Chondrocyte (in vitro differentiated cells): ENCODE measurements at regions not wholly inside any gene's neighbourhood (a gene's known extent, or its start where the extent isn't known, plus 50 kb on each side); places are given as distances from the start of the nearest gene placed in this dataset.

ENCODE experiments used
- DNase-seq: peaks from one replicate; pipeline ENCODE4 v3.0.0; 2021; ENCODE audit warnings: mixed read lengths, low spot score
- H3K27ac Mint-ChIP-seq: one replicate; pipeline ENCODE4 v1.8.0; 2021; ENCODE audit warnings: mild to moderate bottlenecking, moderate library complexity, mixed read lengths; ENCODE audit not compliant: unreplicated experiment
- H3K27me3 Mint-ChIP-seq: 2 replicates; pipeline ENCODE4 v1.8.0; 2021; ENCODE audit warnings: low read depth, mixed read lengths
- H3K36me3 Mint-ChIP-seq: 2 replicates; pipeline ENCODE4 v1.8.0; 2021; ENCODE audit warnings: low read depth, mixed read lengths
- H3K4me1 Mint-ChIP-seq: 2 replicates; pipeline ENCODE4 v1.8.0; 2021; ENCODE audit warnings: low read depth, mild to moderate bottlenecking, mixed read lengths
- H3K4me3 Mint-ChIP-seq: one replicate; pipeline ENCODE4 v1.8.0; 2021; ENCODE audit warnings: mild to moderate bottlenecking, moderate library complexity, mixed read lengths; ENCODE audit not compliant: unreplicated experiment
- H3K9me3 Mint-ChIP-seq: 2 replicates; pipeline ENCODE4 v1.8.0; 2021; ENCODE audit warnings: low read depth, mixed read lengths
- TF ChIP-seq, protein P1 (sequence below): fragments of 200-600 bp; sonication (generic); IDR thresholded peaks from 2 replicates; pipeline ENCODE4 v1.5.0; 2021; ENCODE audit warnings: antibody characterized with exemption, mild to moderate bottlenecking, moderate library complexity

DNA sequence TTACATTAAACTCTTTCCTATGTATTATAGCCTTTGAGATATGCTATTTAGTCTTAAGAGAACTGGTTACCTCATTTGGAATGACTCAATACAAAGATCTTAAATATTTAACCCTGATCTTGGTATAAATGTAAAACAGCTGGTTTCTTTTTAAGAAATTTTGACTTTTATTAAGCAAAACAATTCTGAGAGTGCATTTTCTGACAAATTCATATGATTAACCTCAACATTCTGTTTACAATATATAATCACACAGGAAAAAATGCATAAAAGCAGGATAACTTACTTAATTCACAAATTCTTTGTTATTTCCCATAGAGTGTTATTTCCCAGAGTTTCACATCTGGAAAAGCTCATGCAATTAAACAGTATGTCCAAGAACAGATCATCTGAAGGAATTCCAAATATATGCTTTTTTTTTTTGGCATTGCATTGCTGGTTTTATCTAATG is 400.4 kb upstream of the THBS1 start:
- H3K27me3 Mint-ChIP-seq = no peaks in the 10 kb centered on the region
- H3K4me1 Mint-ChIP-seq = peaks cover 39% of the 10 kb centered on the region
- TF ChIP-seq, protein P1, sequence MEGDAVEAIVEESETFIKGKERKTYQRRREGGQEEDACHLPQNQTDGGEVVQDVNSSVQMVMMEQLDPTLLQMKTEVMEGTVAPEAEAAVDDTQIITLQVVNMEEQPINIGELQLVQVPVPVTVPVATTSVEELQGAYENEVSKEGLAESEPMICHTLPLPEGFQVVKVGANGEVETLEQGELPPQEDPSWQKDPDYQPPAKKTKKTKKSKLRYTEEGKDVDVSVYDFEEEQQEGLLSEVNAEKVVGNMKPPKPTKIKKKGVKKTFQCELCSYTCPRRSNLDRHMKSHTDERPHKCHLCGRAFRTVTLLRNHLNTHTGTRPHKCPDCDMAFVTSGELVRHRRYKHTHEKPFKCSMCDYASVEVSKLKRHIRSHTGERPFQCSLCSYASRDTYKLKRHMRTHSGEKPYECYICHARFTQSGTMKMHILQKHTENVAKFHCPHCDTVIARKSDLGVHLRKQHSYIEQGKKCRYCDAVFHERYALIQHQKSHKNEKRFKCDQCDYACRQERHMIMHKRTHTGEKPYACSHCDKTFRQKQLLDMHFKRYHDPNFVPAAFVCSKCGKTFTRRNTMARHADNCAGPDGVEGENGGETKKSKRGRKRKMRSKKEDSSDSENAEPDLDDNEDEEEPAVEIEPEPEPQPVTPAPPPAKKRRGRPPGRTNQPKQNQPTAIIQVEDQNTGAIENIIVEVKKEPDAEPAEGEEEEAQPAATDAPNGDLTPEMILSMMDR = no peak
- H3K27ac Mint-ChIP-seq = peak overlapping the region; percentile 73
- no peaks in the 10 kb centered on the region for H3K9me3 Mint-ChIP-seq
- DNase-seq = no peak
- no peak overlapping the region for H3K4me3 Mint-ChIP-seq
- H3K36me3 Mint-ChIP-seq = no peaks in the 10 kb centered on the region

DNA sequence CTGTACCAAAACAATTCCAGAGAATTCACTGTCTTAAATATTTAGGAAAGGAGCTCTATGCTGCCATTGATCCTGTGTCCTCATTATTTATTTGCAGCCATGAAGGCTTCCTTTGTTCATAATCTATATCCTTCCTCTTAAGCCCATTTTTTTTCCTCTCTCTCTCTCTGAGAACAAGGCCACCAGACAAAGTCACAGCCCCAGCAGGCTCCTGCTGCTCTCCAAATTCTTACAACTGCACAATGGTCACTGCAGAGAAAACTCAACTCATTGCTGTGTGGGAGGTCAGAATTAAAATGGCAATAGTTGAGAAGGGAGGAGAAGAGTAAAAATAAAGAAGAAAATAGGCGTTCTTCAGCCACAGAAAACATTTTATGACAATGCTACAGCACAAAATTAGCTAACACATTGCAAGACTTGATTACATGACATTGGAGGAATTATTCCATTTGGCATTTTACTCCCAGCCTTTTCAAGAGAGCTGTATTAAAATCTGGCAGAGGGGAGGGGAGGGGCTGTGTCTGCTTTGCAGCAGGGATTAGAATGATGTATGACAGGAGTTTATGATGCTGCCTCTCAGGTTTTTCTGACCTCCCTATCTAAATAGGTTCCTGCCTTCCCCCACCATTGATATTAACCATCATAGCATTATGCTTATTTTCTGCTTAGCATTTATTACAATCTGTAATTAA is 399.7 kb upstream of the THBS1 start:
- TF ChIP-seq, protein P1 = no peak
- Mint-ChIP-seq H3K4me1 (peaks cover 39% of the 10 kb centered on the region), H3K4me3 (no peak overlapping the region), H3K36me3 (no peaks in the 10 kb centered on the region), H3K9me3 (no peaks in the 10 kb centered on the region), H3K27me3 (no peaks in the 10 kb centered on the region), H3K27ac (peak overlapping the region; percentile 73)
- DNase-seq = no peak

DNA sequence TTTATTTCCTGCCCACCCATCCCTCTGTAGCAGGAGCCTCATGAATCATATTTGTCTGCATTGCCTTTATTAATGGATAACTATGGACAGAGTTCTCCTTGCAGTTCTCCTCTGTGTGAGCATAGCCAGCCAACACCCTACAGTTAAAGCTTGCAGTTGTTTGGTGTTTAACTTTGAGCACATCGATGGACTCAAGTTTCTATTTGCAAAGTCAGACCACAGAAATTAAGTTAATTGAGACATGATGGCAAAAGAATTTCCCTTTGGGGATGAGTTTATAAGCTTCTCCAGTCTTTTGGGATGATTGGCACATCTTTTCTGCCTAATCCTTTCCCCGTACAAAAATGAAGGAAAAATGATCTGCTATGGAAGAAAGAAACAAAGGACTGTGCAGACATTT is 398.9 kb upstream of the THBS1 start:
- Mint-ChIP-seq H3K27ac (peak overlapping the region; percentile 73), H3K9me3 (no peaks in the 10 kb centered on the region), H3K36me3 (peaks cover 3% of the 10 kb centered on the region), H3K4me1 (peaks cover 39% of the 10 kb centered on the region), H3K27me3 (no peaks in the 10 kb centered on the region), H3K4me3 (no peak overlapping the region)
- DNase-seq = no peak
- TF ChIP-seq, protein P1 = no peak

DNA sequence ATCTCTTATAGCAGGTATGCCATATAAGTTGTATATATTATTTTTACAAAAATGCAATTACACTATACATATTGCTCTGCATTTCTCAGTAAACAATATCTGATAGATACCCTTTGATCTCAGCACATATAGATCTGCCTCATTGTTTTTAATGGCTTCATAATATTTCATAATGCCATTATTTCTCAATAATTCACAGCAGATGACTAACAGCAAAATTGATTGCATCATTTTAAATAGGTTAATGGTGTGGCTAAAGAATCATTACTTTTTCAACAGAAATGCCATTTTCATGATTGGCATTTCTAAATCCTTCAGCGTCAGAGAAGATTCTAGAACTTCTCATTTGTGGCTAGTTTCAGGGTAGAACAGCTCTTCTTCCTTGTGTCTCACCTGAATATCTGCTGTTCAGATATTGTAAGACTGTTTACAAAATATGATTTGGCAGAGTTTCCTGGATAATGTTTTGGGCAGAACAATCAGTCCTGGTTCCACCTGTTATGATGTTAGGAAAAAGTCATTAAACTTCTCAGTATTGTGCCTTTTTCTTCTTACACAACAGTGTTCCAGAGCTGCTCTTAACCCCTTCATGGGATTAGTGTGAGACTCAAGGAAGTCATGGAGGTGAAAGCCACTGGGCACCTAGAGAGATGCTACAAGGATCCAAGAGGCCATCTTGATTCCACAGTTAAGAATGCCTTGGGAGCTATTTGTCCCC is 397.6 kb upstream of the THBS1 start:
- no peaks in the 10 kb centered on the region for H3K9me3 Mint-ChIP-seq
- no peak overlapping the region for H3K27ac Mint-ChIP-seq
- H3K36me3 Mint-ChIP-seq = peaks cover 3% of the 10 kb centered on the region
- H3K4me3 Mint-ChIP-seq = no peak overlapping the region
- H3K27me3 Mint-ChIP-seq = no peaks in the 10 kb centered on the region
- DNase-seq = no peak
- TF ChIP-seq, protein P1 = no peak
- peaks cover 34% of the 10 kb centered on the region for H3K4me1 Mint-ChIP-seq

DNA sequence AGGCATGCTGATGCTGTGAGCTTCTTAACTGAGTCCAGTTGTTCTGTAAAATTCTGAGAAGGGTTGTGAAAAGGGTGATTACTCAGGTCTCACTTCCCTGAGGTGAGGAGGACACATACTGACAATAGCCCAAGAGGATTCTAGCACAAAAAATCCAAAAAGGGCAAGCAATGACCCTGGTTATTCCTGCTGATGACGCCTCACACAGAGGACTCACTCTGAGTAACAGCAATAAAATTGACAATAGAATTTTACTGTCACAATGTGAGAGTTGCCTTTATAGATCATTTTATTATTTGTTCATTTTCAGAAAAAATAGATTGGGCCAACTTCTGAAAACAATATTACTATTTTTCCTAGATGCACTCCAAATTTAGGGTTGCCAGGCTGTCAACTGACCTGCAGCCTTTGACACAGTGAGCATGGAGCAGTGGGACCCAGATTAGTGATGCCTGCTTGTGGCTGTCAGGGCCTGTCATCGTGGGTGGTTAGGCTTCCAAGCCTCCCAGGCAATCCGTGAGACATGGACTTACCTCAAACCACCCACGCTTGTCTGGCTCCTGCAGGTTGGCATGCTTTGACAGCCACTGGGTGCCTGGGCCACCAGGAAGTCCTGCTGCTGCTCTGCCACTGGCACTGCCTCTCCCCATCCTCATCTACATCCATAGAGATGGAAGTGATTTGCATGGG is 396.0 kb upstream of the THBS1 start:
- H3K4me1 Mint-ChIP-seq = peaks cover 39% of the 10 kb centered on the region
- no peak overlapping the region for H3K4me3 Mint-ChIP-seq
- no peak overlapping the region for H3K27ac Mint-ChIP-seq
- peaks cover 3% of the 10 kb centered on the region for H3K36me3 Mint-ChIP-seq
- no peaks in the 10 kb centered on the region for H3K9me3 Mint-ChIP-seq
- H3K27me3 Mint-ChIP-seq = no peaks in the 10 kb centered on the region
- TF ChIP-seq, protein P1 = no peak
- no peak for DNase-seq
